ENCODE measurements at regions not wholly inside any gene's neighbourhood (a gene's known extent, or its start where the extent isn't known, plus 50 kb on each side); places are given as distances from the start of the nearest gene placed in this dataset.

- no peak for DNase-seq
- Histone ChIP-seq H3K4me3 (ENCODE audit: low read depth, low read length) (no peak overlapping the region), H3K36me3 (no peaks in the 10 kb centered on the region), H3K27me3 (peaks cover 7% of the 10 kb centered on the region; the same call in 1 of the 2 replicates), H3K9me3 (no peaks in the 10 kb centered on the region), H3K4me1 (no peaks in the 10 kb centered on the region)
- no peak for TF ChIP-seq CTCF (IDR thresholded peaks at IDR 0.05; ENCODE audit: low read depth, low read length)
These were observed 53.2 kb upstream of the RAB3GAP2 start for GRCh38 chr1:220325306-220325995.

GRCh38 chr1:220323717-220324116, 51.5 kb upstream of the RAB3GAP2 start:
- no peaks in the 10 kb centered on the region for H3K9me3 ChIP-seq
- DNase-seq = no peak
- H3K4me1 ChIP-seq = no peaks in the 10 kb centered on the region
- H3K36me3 ChIP-seq = no peaks in the 10 kb centered on the region
- TF ChIP-seq CTCF (IDR thresholded peaks at IDR 0.05; ENCODE audit: low read depth, low read length) = no peak
- H3K27me3 ChIP-seq = peaks cover 7% of the 10 kb centered on the region; the same call in 1 of the 2 replicates
- H3K4me3 ChIP-seq (ENCODE audit: low read depth, low read length) = no peak overlapping the region

GRCh38 chr1:220322570-220322969, 50.3 kb upstream of the RAB3GAP2 start:
- Histone ChIP-seq H3K27me3 (peaks cover 7% of the 10 kb centered on the region), H3K4me3 (ENCODE audit: low read depth, low read length) (no peak overlapping the region), H3K4me1 (no peaks in the 10 kb centered on the region), H3K9me3 (no peaks in the 10 kb centered on the region), H3K36me3 (no peaks in the 10 kb centered on the region)
- TF ChIP-seq CTCF (IDR thresholded peaks at IDR 0.05; ENCODE audit: low read depth, low read length) = no peak
- no peak for DNase-seq

Measured in BE2C (cell line).